GM18505 (cell line): ENCODE measurements at regions not wholly inside any gene's neighbourhood (a gene's known extent, or its start where the extent isn't known, plus 50 kb on each side); places are given as distances from the start of the nearest gene placed in this dataset.
A peak's percentile ranks its signal among the peaks of the same experiment; 100 is the strongest.

Experiments
- ATAC-seq: cut with Tn5 transposase; IDR thresholded peaks from one replicate; pipeline ENCODE4 v1.9.1; 2021; ENCODE audit not compliant: unreplicated experiment
- POLR2A ChIP-seq: IDR thresholded peaks from 4 replicates; pipeline ENCODE4 v1.6.1; 2011; ENCODE audit warnings: borderline replicate concordance; ENCODE audit not compliant: insufficient read depth, insufficient read length; ENCODE audit errors: extremely low read depth

DNA sequence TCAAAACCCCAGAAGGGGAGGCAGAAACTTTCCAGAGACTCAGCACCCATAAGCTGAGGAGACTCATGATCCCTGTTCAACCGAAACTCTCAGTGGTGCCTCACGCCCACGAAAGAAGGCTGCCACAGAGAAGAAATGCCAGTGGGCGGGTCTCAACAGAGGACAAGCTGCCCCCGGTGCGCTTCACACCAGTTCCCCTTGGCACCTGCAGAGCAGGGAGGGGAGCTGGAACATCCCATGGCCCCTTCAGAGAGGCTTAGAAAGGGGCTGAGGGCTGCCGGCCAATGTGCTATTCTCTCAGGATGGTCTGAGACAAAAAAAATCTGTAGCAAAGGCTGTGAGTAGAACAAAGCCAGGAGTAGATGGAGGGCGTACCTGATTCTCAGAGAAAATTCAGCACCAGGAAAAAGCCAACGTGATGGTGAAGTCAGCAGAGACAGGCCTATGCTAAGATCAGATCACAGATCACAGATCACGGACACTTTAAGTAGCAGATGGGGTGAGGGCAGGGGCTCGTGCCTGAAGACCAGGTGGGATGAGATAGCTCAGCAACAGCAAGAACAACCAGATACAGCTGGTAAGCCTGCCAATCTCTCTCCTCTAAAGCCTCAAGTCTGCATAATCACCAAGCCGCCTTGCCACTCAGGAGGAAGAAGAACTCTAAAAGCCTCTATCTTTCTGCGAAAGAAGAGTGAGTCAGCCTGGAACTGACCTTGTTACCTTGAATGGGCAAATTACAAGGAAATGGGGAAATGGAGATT is 206.4 kb upstream of the GRIP1 start:
- ATAC-seq: no peak
- TF ChIP-seq POLR2A: no peak

DNA sequence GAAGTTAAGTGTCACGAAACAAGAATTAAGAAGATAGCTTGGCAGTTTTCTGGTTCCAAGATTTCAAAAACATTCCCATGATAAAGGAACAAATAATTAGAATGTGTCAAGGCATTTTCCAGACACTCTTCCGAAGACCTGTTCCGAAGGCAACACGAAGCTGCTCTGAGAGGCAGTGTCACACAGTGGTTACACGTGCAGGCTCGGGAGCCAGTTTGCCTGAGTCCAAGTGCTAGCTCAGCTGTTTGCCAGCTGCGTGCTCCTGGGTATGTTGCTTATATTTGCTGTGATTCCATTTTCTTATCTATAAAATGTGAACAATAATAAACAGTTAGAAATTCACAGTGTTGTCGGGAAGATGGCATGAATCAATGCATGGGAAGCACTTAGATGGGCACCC is 217.9 kb upstream of the GRIP1 start:
- TF ChIP-seq POLR2A: no peak
- no peak for ATAC-seq

DNA sequence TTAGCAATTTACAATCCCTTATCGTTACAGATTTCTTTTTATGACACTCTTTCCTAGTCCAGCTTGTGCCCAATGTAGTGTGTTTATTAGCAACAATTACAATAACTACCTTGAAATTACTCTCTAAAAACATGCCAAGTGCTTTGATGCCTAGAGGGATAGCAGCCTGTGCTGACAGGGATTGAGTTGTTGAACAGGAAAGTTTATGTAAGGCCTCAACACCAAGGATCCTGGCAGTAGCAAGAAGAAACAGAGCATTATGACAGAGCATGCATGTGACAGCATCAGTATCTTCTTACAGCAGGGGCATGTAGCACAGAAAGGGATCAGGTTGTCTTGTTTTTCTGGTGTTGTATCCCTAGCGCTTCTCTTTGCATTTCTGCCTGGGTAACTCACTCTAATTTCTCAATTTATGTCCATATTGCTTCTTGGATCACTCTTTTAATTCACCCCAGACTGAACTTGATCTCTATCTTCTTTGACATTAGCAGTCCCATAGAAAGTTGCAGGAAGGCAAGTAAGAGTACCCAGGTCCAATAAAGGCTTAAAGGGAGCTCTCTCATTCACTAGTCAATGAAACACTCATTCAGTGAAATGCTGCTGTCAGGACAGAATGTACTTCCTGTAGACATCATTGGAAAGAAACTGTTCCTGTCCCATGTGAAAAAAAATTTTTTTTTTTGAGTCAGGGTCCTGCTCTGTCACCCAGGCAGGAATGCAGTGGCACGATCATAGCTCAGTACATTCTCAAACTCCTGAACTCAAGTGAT is 220.0 kb upstream of the GRIP1 start:
- no peak for TF ChIP-seq POLR2A

DNA sequence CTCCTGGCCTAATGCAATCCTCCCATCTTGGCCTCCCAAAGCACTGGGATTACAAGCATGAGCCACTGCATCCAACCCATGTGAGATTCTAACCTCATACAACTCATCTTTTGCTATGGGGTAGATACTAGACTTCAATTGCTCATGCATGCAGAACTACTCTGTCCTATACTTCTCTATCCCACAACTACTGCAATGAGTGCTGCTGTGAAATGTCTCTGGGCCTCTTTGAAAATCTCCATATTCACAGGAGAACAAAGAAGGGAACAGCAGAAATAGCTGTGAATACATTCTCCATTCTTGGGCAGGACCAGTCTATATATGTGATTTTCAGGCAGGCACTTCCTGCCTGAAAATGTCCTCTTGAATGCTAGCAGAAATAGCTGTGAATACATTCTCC is 220.7 kb upstream of the GRIP1 start:
- TF ChIP-seq POLR2A: no peak
- no peak for ATAC-seq

More for the DNA sequence above, 220.0 kb upstream of the GRIP1 start:
- no peak for ATAC-seq

DNA sequence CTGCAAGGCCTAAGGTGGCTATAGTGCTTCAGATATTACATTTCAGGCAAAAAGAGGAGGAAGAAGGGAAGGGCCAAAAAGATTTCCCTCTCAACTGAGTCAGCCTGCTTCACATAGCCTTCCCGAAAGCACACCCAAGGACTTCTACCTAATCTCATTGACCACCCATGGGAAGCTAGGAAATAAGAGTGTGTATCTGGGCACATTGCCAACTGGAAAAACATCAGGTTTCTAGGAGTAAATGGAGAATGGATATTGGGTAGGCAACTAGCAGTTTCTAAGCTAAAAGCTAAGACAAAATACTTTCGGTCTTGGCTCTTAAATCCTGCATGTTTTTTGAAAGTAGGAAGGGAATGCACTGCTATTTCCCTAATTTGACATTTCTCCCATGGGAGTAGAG is 221.7 kb upstream of the GRIP1 start:
- ATAC-seq: no peak
- TF ChIP-seq POLR2A: no peak

DNA sequence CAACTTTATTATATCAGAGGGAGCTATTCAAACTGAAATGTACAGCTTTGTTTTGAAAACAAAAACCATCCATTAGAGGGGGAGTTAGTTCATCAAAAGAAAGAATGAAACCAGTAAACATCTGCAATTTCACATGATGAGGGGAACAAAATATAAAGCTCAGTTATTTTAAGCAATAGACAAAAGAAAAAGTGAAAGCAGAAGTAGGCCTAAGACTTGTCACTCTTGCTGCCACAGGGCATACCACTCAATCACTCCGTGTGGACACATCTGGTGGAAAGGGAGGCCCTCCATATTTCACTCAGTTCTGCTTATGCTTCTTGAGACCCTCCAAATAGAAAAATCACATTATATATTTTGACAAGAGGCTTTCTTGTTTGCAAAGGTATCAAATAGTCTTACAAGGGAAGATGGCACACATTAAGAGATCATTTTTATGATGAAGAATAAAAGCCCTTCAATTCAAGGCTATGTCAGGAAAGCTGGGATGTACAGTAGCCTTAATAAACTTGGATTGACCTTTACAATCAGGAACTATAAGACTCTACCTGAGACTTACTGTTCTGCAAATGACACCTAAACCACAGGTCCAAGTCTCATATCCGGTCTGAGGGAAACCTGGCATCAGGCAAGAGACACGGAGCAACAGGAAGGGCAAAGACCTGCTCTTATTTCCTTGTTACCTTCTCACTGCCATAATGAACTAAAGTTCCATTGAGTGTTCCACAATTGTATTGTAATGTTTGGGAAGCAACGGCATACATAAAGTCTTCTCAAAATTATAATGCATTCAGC is 222.5 kb upstream of the GRIP1 start:
- no peak for TF ChIP-seq POLR2A
- ATAC-seq: peak; percentile 93

DNA sequence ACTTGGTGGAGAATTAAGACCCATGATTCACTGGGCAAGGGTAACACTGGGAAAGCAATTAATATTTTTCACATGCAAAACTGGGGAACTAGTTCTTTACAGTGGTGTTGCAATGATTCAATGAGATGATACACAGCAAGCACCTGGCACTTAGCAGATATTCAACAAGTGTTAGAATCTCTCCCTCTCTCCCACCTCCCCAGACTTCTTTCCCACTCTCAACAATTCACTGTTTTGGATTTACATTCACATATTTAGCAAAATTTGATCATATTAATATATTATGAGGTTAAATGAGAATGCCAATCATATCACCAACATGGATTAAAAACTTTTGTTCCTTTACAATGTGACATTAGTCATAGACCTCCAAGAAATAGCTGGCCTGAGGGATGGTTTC is 223.1 kb upstream of the GRIP1 start:
- ATAC-seq: no peak

DNA sequence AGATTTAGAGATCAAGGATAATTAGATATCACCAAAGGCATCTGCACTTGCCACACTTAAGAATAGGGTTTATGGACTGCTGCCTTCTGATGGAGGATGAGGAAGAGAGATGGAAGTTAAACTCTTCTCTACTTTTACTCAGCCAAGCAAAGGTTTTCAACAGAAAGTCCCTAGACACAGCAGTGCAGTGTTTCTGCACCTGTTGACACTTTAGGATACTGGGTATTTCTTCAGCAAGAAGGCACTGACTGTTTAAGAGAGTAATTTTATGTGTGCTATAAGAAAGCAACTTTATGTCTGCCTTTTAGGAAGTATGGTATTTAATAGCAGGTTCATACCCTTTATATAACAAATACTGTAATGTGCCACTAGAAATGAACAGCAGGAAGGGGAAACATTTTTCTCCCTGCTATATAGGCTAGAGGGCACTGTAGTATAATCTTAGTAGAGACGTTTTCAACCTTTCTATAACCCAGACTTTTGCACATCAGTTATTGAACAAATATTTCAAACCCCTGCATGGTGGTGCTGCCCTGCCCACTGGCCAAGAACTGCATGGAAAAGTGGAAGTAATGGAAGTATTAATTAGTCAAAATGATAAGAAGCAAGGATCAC is 225.0 kb upstream of the GRIP1 start:
- no peak for TF ChIP-seq POLR2A
- ATAC-seq: no peak

More for the DNA sequence above, 223.1 kb upstream of the GRIP1 start:
- TF ChIP-seq POLR2A: no peak

DNA sequence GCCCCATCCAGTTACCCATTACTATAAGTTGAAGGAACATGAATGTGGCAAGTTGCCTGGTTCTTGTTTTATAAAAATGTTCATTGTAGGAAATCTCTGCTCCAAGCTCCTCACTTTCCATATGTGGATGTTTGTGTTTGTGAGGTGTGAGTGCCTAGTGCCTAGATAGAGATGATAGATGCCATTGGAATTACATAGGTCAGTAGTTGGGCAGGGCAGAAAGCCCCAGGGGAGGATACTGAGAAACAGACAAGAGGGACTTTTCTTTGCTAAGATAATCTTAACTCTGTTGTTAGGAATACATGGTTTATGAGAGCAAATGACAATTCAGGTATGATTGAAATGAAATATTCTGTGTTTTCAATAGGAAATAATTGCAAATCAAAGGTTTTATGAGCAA is 226.3 kb upstream of the GRIP1 start:
- TF ChIP-seq POLR2A: no peak
- no peak for ATAC-seq

DNA sequence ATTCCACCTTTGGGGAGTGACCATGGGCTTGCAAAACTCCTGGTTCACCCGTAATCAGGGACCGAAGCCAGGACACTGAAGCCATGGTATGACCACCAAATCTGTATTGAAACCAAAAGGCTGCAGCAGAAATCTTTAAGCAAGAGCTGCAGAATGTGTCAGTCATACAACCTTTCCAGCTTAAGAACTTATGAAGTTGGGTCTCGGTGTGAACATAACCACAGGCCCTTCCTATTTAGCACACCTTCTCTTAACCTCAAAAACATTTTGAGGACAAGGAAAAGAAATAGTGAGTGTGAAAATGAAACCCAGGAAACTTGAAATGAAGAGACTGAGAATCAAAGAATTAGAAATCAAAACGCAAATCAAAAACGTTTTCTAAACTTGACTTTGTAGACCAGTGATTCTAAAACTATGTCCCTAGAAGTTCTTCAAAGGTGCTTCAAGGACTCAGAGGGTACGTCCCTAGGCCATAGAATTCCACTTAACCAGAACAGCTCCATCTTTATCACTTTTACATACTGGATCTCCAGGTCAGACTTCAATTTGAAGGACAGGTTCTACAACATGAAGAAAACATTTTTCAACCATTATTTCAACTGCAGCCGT is 231.6 kb upstream of the GRIP1 start:
- TF ChIP-seq POLR2A: no peak
- no peak for ATAC-seq

DNA sequence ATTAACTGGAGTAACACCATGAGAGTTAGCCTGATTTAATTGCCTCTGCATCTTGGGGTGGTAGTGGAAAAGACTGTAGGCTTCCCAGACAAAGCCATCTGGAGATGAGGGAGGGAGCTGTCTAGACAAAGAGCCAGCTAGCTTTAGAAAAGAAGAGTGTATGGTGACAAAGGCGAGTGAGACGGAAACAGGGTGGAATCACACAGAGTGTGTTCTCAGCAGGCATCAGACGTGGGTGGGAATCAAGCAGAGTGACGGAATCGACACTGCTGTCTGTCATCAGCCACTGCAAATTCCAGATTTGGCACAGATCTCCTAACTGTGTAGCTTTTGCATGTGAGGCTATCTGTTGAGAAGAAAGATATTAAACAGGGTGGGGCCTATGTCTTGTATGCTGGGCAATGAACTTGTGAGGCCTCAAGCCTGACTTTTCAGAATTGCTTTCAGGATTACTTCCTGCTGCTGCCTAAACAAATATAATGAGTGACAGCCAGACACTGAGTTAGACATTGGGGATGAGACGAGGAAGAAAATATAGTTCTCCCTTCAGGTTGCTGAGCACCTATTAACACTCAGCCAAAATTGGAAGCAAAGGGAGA is 236.5 kb upstream of the GRIP1 start:
- TF ChIP-seq POLR2A: no peak
- no peak for ATAC-seq

DNA sequence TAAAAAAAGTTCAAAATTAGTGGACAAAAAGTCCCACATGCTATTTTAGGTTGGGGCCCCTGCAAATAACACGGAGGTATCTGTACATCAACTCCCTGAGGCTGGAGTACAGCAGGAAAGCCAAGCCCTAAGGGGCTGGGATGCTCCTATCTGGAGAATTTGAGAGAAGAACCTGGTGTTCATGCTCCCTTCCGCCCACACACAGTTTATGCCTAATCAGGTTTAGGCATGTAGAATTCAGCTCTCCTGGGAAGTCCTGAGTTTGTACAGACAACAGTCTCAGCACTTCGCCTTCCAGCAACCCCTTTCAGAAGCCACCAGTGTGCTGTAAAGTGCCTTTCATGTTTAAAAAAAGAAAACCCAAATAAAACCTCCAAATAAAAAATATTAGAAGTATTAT is 237.3 kb upstream of the GRIP1 start:
- TF ChIP-seq POLR2A: no peak
- ATAC-seq: no peak
